Gastroesophageal sphincter (tissue), 3 donors: ENCODE measurements at regions not wholly inside any gene's neighbourhood (a gene's known extent, or its start where the extent isn't known, plus 50 kb on each side); places are given as distances from the start of the nearest gene placed in this dataset.

Experiments used
- CTCF ChIP-seq, 4 experiments: fragments of 200-600 bp in 2 of 4; fragments of 450-650 bp in 2 of 4; sonication (generic) in 1 of 4; IDR thresholded peaks; one replicate each; pipeline ENCODE4 v1.5.1; 2017 to 2019; ENCODE audit warnings: antibody characterized with exemption in 4 of 4, mild to moderate bottlenecking in 2 of 4, moderate library complexity in 2 of 4
- POLR2A ChIP-seq, 2 donors: fragments of 450-650 bp; IDR thresholded peaks; one replicate each; pipeline ENCODE4 v1.6.1; 2017; ENCODE audit warnings: antibody characterized with exemption in 2 of 2, mild to moderate bottlenecking in 2 of 2, moderate library complexity in 1 of 2
- POLR2AphosphoS5 ChIP-seq: sonication (generic); formaldehyde crosslinking; IDR thresholded peaks from one replicate; pipeline ENCODE4 v1.6.1; 2017; ENCODE audit warnings: antibody characterized with exemption

- no peak for TF ChIP-seq CTCF (IDR thresholded peaks at IDR 0.05)
- TF ChIP-seq POLR2A (IDR thresholded peaks at IDR 0.05), result no peak
- TF ChIP-seq POLR2AphosphoS5, result no peak
Observed at GRCh38 chr4:155094201-155094820, 114.1 kb upstream of the NPY2R start.
